ENCODE measurements at regions not wholly inside any gene's neighbourhood (a gene's known extent, or its start where the extent isn't known, plus 50 kb on each side); places are given as distances from the start of the nearest gene placed in this dataset.

GRCh38 chr5:111676926-111677415, 80.0 kb downstream of the NREP start:
- H3K4me3 Mint-ChIP-seq, result no peak overlapping the region
- H3K36me3 Mint-ChIP-seq, result no peaks in the 10 kb centered on the region
- ATAC-seq, result no peak
- H3K9me3 Mint-ChIP-seq, result no peaks in the 10 kb centered on the region
- no peaks in the 10 kb centered on the region for H3K4me1 Mint-ChIP-seq
- peaks cover 27% of the 10 kb centered on the region for H3K27me3 Mint-ChIP-seq
- H3K27ac Mint-ChIP-seq, result no peak overlapping the region

- Mint-ChIP-seq H3K36me3 (no peaks in the 10 kb centered on the region), H3K9me3 (no peaks in the 10 kb centered on the region), H3K27ac (no peak overlapping the region), H3K27me3 (peaks cover 25% of the 10 kb centered on the region), H3K4me1 (no peaks in the 10 kb centered on the region), H3K4me3 (no peak overlapping the region)
- ATAC-seq, result no peak
Measured at GRCh38 chr5:111676466-111676865, 80.5 kb downstream of the NREP start.

GRCh38 chr5:111675201-111675934, 81.6 kb downstream of the NREP start:
- Mint-ChIP-seq H3K27me3 (peaks cover 14% of the 10 kb centered on the region), H3K4me3 (no peak overlapping the region), H3K9me3 (no peaks in the 10 kb centered on the region), H3K4me1 (no peaks in the 10 kb centered on the region), H3K36me3 (no peaks in the 10 kb centered on the region), H3K27ac (no peak overlapping the region)
- no peak for ATAC-seq

GRCh38 chr5:111673891-111674626, 82.9 kb downstream of the NREP start:
- Mint-ChIP-seq H3K9me3 (no peaks in the 10 kb centered on the region), H3K27me3 (peaks cover 10% of the 10 kb centered on the region), H3K36me3 (no peaks in the 10 kb centered on the region), H3K4me3 (no peak overlapping the region), H3K4me1 (no peaks in the 10 kb centered on the region), H3K27ac (no peak overlapping the region)
- no peak for ATAC-seq

GRCh38 chr5:111672099-111672498, 84.9 kb downstream of the NREP start:
- Mint-ChIP-seq H3K36me3 (no peaks in the 10 kb centered on the region), H3K27me3 (peaks cover 10% of the 10 kb centered on the region), H3K4me1 (no peaks in the 10 kb centered on the region), H3K4me3 (no peak overlapping the region), H3K9me3 (no peaks in the 10 kb centered on the region), H3K27ac (no peak overlapping the region)
- no peak for ATAC-seq

GRCh38 chr5:111670826-111671492, 86.0 kb downstream of the NREP start:
- no peaks in the 10 kb centered on the region for H3K4me1 Mint-ChIP-seq
- no peak for ATAC-seq

GRCh38 chr5:111668477-111669414, 88.2 kb downstream of the NREP start:
- no peaks in the 10 kb centered on the region for H3K4me1 Mint-ChIP-seq

More at GRCh38 chr5:111670826-111671492, 86.0 kb downstream of the NREP start:
- peaks cover 17% of the 10 kb centered on the region for H3K27me3 Mint-ChIP-seq
- H3K9me3 Mint-ChIP-seq, result no peaks in the 10 kb centered on the region
- H3K36me3 Mint-ChIP-seq, result no peaks in the 10 kb centered on the region
- H3K27ac Mint-ChIP-seq, result no peak overlapping the region
- no peak overlapping the region for H3K4me3 Mint-ChIP-seq

GRCh38 chr5:111667128-111667736, 89.8 kb downstream of the NREP start:
- H3K27ac Mint-ChIP-seq, result no peak overlapping the region
- H3K9me3 Mint-ChIP-seq, result no peaks in the 10 kb centered on the region
- no peak for ATAC-seq
- no peaks in the 10 kb centered on the region for H3K4me1 Mint-ChIP-seq
- no peak overlapping the region for H3K4me3 Mint-ChIP-seq
- no peaks in the 10 kb centered on the region for H3K36me3 Mint-ChIP-seq
- peaks cover 7% of the 10 kb centered on the region for H3K27me3 Mint-ChIP-seq

More at GRCh38 chr5:111668477-111669414, 88.2 kb downstream of the NREP start:
- Mint-ChIP-seq H3K36me3 (no peaks in the 10 kb centered on the region), H3K27me3 (peaks cover 17% of the 10 kb centered on the region), H3K9me3 (no peaks in the 10 kb centered on the region), H3K27ac (no peak overlapping the region), H3K4me3 (no peak overlapping the region)
- ATAC-seq, result no peak

- no peaks in the 10 kb centered on the region for H3K4me1 Mint-ChIP-seq
- peaks cover 15% of the 10 kb centered on the region for H3K27me3 Mint-ChIP-seq
- peaks cover 10% of the 10 kb centered on the region for H3K9me3 Mint-ChIP-seq
- H3K4me3 Mint-ChIP-seq, result no peak overlapping the region
- no peak for ATAC-seq
- H3K36me3 Mint-ChIP-seq, result no peaks in the 10 kb centered on the region
- no peak overlapping the region for H3K27ac Mint-ChIP-seq
Measured at GRCh38 chr5:111656580-111656979, 100.4 kb downstream of the NREP start.

- Mint-ChIP-seq H3K36me3 (no peaks in the 10 kb centered on the region), H3K4me1 (no peaks in the 10 kb centered on the region), H3K27me3 (peaks cover 15% of the 10 kb centered on the region), H3K4me3 (no peak overlapping the region), H3K27ac (no peak overlapping the region), H3K9me3 (peaks cover 7% of the 10 kb centered on the region)
- ATAC-seq, result no peak
Measured at GRCh38 chr5:111655169-111655924, 101.6 kb downstream of the NREP start.

- Mint-ChIP-seq H3K4me1 (no peaks in the 10 kb centered on the region), H3K9me3 (peaks cover 6% of the 10 kb centered on the region), H3K36me3 (no peaks in the 10 kb centered on the region), H3K27ac (no peak overlapping the region), H3K27me3 (peaks cover 15% of the 10 kb centered on the region), H3K4me3 (no peak overlapping the region)
- ATAC-seq, result no peak
Measured at GRCh38 chr5:111653408-111653807, 103.6 kb downstream of the NREP start.

GRCh38 chr5:111649516-111649915, 107.5 kb downstream of the NREP start:
- H3K27me3 Mint-ChIP-seq, result peaks cover 14% of the 10 kb centered on the region
- H3K4me3 Mint-ChIP-seq, result no peak overlapping the region
- H3K27ac Mint-ChIP-seq, result no peak overlapping the region
- no peaks in the 10 kb centered on the region for H3K4me1 Mint-ChIP-seq
- peaks cover 6% of the 10 kb centered on the region for H3K9me3 Mint-ChIP-seq
- H3K36me3 Mint-ChIP-seq, result no peaks in the 10 kb centered on the region
- ATAC-seq, result no peak

GRCh38 chr5:111645303-111645838, 111.6 kb downstream of the NREP start:
- Mint-ChIP-seq H3K36me3 (no peaks in the 10 kb centered on the region), H3K9me3 (peaks cover 3% of the 10 kb centered on the region), H3K4me1 (no peaks in the 10 kb centered on the region), H3K27ac (no peak overlapping the region), H3K27me3 (peaks cover 8% of the 10 kb centered on the region), H3K4me3 (no peak overlapping the region)
- no peak for ATAC-seq
